Naive thymus-derived CD8-positive, alpha-beta T cell (primary cell): ENCODE measurements at regions not wholly inside any gene's neighbourhood (a gene's known extent, or its start where the extent isn't known, plus 50 kb on each side); places are given as distances from the start of the nearest gene placed in this dataset.
"Not testable (repeated sequence)": the region's sequence is repeated elsewhere in the genome, so short reads cannot be mapped to it uniquely, and the experiment has no call there.

ENCODE experiments used
- ATAC-seq, 2 donors: fragments of 150-1000 bp; cut with Tn5 transposase in 1 of 2; sonication (Bioruptor Pico), chemical (Tn5 transposase) in 1 of 2; 1 replicate in 1 of 2; 2 replicates in 1 of 2; pipeline ENCODE4 v1.10.0; 2021; ENCODE audit warnings: mild to moderate bottlenecking in 2 of 2, moderate library complexity in 2 of 2
- POLR2A ChIA-PET: fragments of 350-600 bp; sonication (Branson Sonifier 250); formaldehyde crosslinking; loops from one replicate; lab custom pipeline; 2021; ENCODE audit warnings: antibody characterized with exemption; lab: Charles Lee
- DNase-seq, 10 donors: peaks; one replicate each; pipeline versions ENCODE4 v3.0.0 to v3.0.0-alpha.2; 2020 to 2022
- H3K27ac Mint-ChIP-seq, 10 donors: one replicate each; pipeline ENCODE4 v1.8.0; 2020 to 2022; ENCODE audit warnings: mild to moderate bottlenecking in 10 of 10, mixed read lengths in 10 of 10, moderate library complexity in 4 of 10, inconsistent platforms in 1 of 10
- H3K27me3 Mint-ChIP-seq, 5 donors: one replicate each; pipeline ENCODE4 v1.8.0; 2021 to 2022; ENCODE audit warnings: mixed read lengths in 5 of 5
- H3K36me3 Mint-ChIP-seq, 3 donors: one replicate each; pipeline ENCODE4 v1.8.0; 2020 to 2022; ENCODE audit warnings: mixed read lengths in 3 of 3, mild to moderate bottlenecking in 2 of 3, inconsistent platforms in 1 of 3
- H3K4me1 Mint-ChIP-seq, 4 donors: one replicate each; pipeline ENCODE4 v1.8.0; 2021 to 2022; ENCODE audit warnings: mixed read lengths in 4 of 4
- H3K4me3 Mint-ChIP-seq, 10 donors: one replicate each; pipeline ENCODE4 v1.8.0; 2020 to 2022; ENCODE audit warnings: mild to moderate bottlenecking in 10 of 10, mixed read lengths in 10 of 10, moderate library complexity in 6 of 10, inconsistent platforms in 1 of 10
- H3K9me3 Mint-ChIP-seq, 9 donors: one replicate each; pipeline ENCODE4 v1.8.0; 2020 to 2022; ENCODE audit warnings: mixed read lengths in 9 of 9, mild to moderate bottlenecking in 3 of 9, inconsistent platforms in 1 of 9, moderate library complexity in 1 of 9

DNA sequence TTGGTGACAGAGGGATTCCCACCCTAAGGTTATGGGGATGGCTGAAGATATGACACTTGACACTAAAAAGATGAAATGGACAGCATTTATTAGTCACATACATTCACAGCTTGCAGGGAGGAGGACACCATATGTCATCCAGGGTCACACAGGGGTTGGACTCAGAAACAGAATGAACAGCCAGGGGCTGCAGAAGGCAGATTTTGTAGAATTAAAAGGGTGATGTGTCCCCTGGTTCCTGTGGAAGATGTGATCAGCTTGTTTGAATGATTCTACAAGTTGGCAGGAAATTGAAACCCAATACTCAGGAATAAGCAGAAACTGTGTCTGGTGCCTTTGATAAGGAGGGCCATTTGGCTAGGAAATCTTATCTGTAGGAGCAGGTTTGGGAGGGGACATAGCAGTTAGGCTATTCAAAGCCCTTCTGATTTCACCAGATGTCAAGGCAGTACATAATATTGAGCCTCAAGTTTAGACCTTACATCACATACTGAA lies 102.3 kb upstream of the GRIN3A start:
- POLR2A ChIA-PET: no interaction called here
- Mint-ChIP-seq H3K9me3 (peaks cover 0 to 8% (median 0%) of the 10 kb centered on the region in 9 donors), H3K4me3 (no peak overlapping the region), H3K4me1 (no peaks in the 10 kb centered on the region), H3K36me3 (no peaks in the 10 kb centered on the region), H3K27ac (no peak overlapping the region), H3K27me3 (peaks cover 0 to 14% (median 2%) of the 10 kb centered on the region in 5 donors)
- no peak for DNase-seq
- no peak for ATAC-seq

DNA sequence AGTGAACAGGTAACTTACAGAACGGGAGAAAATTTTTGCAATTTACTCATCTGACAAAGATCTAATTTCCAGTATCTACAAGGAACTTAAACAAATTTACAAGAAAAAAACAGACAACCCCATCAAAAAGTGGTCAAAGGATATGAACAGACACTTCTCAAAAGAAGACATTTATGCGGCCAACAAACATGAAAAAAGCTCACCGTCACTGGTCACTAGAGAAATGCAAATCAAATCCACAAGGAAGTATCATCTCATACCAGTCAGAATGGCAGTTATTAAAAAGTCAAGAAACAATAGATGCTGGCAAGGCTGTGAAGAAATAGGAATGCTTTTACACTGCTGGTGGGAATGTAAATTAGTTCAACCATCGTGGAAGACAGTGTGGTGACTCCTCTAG lies 100.5 kb upstream of the GRIN3A start:
- ATAC-seq, H3K4me1 Mint-ChIP-seq, H3K4me3 Mint-ChIP-seq, H3K9me3 Mint-ChIP-seq, DNase-seq, POLR2A ChIA-PET, H3K36me3 Mint-ChIP-seq, H3K27ac Mint-ChIP-seq: not testable (repeated sequence)
- peaks cover 0 to 14% (median 2%) of the 10 kb centered on the region in 5 donors for H3K27me3 Mint-ChIP-seq

DNA sequence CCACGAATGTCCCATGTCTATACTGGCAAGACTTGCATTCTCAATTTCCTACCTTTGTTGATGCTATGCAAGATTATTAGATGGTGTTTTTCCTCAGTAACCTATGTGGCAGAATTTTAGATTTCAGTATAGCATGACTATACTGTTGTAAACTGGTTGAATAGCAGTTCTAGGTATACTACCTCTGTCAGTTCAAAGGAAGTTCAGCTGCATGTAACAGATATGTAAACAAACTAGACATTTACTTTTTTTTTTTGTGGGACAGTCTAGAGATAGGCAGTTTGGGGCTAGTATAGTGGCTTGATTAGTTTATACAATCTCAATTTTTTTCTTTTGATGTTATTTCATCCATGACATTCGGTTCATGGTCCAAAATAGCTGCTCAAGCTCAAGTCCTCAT lies 97.6 kb upstream of the GRIN3A start:
- Mint-ChIP-seq H3K4me1 (no peaks in the 10 kb centered on the region), H3K4me3 (no peak overlapping the region), H3K9me3 (peaks cover 0 to 8% (median 0%) of the 10 kb centered on the region in 9 donors), H3K36me3 (no peaks in the 10 kb centered on the region), H3K27me3 (peaks cover 0 to 14% (median 2%) of the 10 kb centered on the region in 5 donors), H3K27ac (no peak overlapping the region)
- DNase-seq: no peak
- no peak for ATAC-seq
- POLR2A ChIA-PET: no interaction called here

DNA sequence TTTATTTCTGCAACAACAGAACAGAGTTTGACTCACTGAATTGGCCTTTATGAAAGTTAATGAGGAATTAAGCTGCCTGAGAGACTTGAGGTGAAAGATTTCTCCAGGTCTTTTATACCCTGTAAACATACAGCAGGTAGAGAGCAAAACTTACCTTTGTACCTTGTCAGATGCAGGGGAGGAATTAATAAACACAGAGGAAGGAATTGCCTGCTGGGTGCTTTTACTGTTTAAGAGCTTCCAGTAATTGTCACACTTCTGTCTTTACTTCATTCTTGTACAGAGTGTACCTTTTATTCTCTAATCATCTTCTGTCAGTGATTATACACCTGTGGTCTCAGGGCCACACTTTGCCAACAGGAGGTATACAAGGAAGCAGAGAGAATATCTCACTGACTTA lies 94.0 kb upstream of the GRIN3A start:
- H3K27ac Mint-ChIP-seq: no peak overlapping the region
- peaks cover 2 to 14% (median 4%) of the 10 kb centered on the region in 5 donors for H3K27me3 Mint-ChIP-seq
- peaks cover 0 to 7% (median 0%) of the 10 kb centered on the region in 9 donors for H3K9me3 Mint-ChIP-seq
- no peaks in the 10 kb centered on the region for H3K4me1 Mint-ChIP-seq
- DNase-seq (no peak), ATAC-seq (no peak)
- H3K36me3 Mint-ChIP-seq: no peaks in the 10 kb centered on the region
- POLR2A ChIA-PET: no interaction called here
- H3K4me3 Mint-ChIP-seq: no peak overlapping the region

DNA sequence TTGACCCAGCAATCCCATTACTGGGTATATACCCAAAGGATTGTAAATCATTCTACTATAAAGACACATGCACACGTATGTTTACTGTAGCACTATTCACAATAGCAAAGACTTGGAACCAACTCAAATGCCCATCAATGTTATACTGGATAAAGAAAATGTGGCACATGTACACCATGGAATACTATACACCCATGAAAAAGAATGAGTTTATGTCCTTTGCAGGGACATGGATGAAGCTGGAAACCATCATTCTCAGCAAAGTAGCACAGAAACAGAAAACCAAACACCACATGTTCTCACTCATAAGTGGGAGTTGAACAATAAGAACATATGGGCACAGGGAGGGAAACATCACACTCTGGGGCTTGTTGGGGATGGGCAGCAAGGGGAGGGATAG lies 83.0 kb upstream of the GRIN3A start:
- DNase-seq, H3K4me1 Mint-ChIP-seq, ATAC-seq, POLR2A ChIA-PET, H3K27ac Mint-ChIP-seq, H3K36me3 Mint-ChIP-seq, H3K4me3 Mint-ChIP-seq: not testable (repeated sequence)
- Mint-ChIP-seq H3K27me3 (peaks cover 0 to 12% (median 4%) of the 10 kb centered on the region in 5 donors), H3K9me3 (peaks cover 0 to 39% (median 12%) of the 10 kb centered on the region in 9 donors)

DNA sequence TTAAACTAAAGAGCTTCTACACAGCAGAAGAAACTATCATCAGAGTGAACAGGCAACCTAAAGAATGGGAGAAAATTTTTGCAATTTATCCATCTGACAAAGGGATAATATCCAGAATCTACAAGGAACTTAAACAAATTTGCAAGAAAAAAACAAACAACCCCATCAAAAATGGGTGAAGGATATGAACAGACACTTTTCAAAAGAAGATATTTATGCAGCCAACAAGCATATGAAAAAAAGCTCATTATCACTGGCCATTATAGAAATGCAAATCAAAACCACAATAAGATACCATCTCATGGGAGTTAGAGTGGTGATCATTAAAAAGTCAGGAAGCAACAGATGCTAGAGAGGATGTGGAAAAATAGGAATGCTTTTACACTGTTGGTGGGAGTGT lies 82.5 kb upstream of the GRIN3A start:
- H3K27ac Mint-ChIP-seq, DNase-seq, H3K4me1 Mint-ChIP-seq, POLR2A ChIA-PET, ATAC-seq, H3K4me3 Mint-ChIP-seq, H3K36me3 Mint-ChIP-seq: not testable (repeated sequence)
- H3K27me3 Mint-ChIP-seq: peaks cover 0 to 16% (median 4%) of the 10 kb centered on the region in 5 donors
- peaks cover 0 to 42% (median 12%) of the 10 kb centered on the region in 9 donors for H3K9me3 Mint-ChIP-seq

DNA sequence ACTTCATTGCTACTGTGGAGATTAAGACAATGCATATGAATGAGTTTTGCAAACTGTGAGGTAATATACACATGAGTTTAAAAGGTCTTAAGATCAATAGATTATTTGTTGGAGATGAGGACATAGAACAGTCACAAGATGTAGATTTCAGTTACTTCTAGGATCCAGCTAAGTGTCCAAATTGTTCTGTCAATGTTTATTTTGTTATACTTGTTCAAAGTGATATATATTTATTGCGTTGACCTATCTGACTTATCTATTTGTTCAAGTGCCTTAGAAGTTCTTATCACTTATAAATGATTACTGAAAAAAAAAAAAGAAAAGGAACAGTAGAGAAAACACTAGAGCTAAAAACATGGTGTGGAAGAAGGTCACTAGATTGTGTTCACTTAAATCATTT lies 75.6 kb upstream of the GRIN3A start:
- Mint-ChIP-seq H3K27ac (no peak overlapping the region), H3K4me3 (no peak overlapping the region), H3K9me3 (peaks cover 0 to 28% (median 0%) of the 10 kb centered on the region in 9 donors), H3K36me3 (no peaks in the 10 kb centered on the region), H3K27me3 (peaks cover 0 to 20% (median 13%) of the 10 kb centered on the region in 5 donors), H3K4me1 (no peaks in the 10 kb centered on the region)
- no peak for DNase-seq
- ATAC-seq: no peak
- POLR2A ChIA-PET: no interaction called here

DNA sequence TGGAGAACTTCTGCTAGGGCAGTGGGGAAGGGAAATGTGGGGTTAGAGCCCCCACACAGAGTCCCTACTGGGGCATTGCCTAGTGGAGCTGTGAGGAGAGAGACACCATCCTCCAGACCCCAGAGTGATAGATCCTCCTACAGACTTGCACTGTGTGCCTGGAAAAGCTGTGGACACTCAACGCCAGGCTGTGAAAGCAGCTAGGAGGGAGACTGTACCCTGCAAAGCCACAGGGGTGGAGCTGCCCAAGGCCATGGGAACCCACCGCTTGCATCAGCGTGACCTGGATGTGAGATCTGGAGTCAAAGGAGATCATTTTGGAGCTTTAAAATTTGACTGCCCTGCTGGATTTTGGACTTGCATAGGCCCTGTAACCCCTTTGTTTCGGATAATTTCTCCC lies 69.4 kb upstream of the GRIN3A start:
- POLR2A ChIA-PET, H3K27ac Mint-ChIP-seq, ATAC-seq: not testable (repeated sequence)

DNA sequence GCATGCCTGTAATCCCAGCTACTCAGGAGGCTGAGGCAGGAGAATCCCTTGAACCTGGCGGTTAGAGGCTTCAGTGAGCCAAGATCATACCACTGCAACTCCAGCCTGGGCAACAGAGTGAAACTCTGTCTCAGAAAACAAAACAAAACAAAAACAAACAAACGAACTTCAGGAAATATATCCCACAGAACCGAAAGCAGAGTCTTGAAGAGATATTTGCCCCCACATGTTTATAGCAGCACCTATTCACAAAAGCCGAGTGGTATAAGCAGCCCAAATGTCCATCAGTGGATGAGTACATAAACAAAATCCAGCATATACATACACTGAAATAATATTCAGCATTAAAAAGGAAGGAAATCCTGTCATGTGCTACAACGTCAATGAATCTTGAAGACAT lies 57.6 kb upstream of the GRIN3A start:
- Mint-ChIP-seq H3K27me3 (peaks cover 0 to 6% (median 3%) of the 10 kb centered on the region in 5 donors), H3K4me3 (no peak overlapping the region), H3K4me1 (no peaks in the 10 kb centered on the region), H3K36me3 (no peaks in the 10 kb centered on the region), H3K9me3 (no peaks in the 10 kb centered on the region), H3K27ac (no peak overlapping the region)
- POLR2A ChIA-PET: no interaction called here
- no peak for DNase-seq
- no peak for ATAC-seq

More for the DNA sequence above, 69.4 kb upstream of the GRIN3A start:
- not testable (repeated sequence) for H3K4me1 Mint-ChIP-seq, H3K9me3 Mint-ChIP-seq, H3K36me3 Mint-ChIP-seq, DNase-seq, H3K27me3 Mint-ChIP-seq, H3K4me3 Mint-ChIP-seq

DNA sequence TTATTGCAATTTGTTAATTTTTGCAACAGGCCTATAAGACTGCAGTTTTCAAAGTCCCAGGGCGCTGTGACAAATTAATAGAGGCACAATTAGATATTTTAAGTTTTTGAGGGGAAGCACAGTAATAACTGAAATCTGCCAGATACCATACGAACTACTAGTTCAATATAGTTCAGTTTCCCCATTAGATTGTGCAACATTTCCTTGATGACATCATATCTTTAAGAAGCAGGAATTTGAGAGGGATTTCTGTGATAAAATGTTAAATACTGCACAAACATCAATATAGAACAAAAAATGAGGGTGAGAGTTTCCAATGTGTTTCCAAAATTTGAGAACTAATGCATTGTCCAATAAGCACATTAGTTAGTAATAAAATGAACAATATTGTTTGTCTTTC lies 56.7 kb upstream of the GRIN3A start:
- no peaks in the 10 kb centered on the region for H3K36me3 Mint-ChIP-seq
- POLR2A ChIA-PET: no interaction called here
- H3K4me3 Mint-ChIP-seq: no peak overlapping the region
- no peaks in the 10 kb centered on the region for H3K4me1 Mint-ChIP-seq
- peaks cover 0 to 6% (median 3%) of the 10 kb centered on the region in 5 donors for H3K27me3 Mint-ChIP-seq
- no peak overlapping the region for H3K27ac Mint-ChIP-seq
- H3K9me3 Mint-ChIP-seq: no peaks in the 10 kb centered on the region
- DNase-seq (no peak), ATAC-seq (no peak)

DNA sequence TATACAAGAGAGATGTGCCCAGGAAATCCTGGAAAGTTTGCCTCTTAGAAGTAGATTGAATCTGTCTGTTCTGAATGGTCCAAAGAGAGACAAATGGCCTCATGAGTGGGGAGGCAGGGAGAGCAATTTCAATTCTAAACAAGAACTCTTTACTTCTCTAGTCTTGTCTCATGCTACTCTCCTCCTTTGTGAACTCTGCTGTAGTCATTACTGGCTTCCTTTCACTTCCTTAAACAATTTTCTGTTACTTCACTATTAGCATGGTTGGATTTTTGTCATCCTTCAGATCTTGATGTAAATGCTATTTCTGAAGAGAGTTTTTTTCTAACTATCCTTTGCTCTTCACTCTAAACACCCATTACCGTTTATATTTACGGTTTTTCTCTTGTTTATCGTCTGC lies 54.0 kb upstream of the GRIN3A start:
- ATAC-seq (no peak), DNase-seq (no peak)
- Mint-ChIP-seq H3K27me3 (peaks cover 0 to 6% (median 3%) of the 10 kb centered on the region in 5 donors), H3K4me3 (no peak overlapping the region), H3K36me3 (no peaks in the 10 kb centered on the region), H3K9me3 (no peaks in the 10 kb centered on the region), H3K4me1 (no peaks in the 10 kb centered on the region), H3K27ac (no peak overlapping the region)
- POLR2A ChIA-PET: no interaction called here

DNA sequence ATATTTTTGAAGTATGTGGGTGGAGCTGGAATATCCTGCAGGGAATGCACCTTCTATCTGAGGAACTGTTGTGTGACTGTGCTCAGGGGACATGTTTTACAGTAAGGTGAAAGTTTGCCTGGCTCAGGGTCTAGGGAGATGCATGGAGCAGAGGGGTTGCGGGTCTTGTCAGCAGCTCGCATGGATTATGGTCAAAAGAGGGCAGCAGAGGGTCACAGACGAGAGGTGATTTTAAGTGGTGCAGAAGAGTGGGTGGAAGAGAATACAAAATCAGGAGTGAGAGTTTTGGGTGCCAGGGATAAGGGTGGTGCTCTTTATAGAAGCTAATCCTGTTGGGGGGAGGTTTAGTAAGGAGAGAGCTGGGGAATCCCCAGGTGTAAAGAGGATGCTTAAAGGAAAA lies 53.5 kb upstream of the GRIN3A start:
- no peak for ATAC-seq
- H3K9me3 Mint-ChIP-seq: no peaks in the 10 kb centered on the region

DNA sequence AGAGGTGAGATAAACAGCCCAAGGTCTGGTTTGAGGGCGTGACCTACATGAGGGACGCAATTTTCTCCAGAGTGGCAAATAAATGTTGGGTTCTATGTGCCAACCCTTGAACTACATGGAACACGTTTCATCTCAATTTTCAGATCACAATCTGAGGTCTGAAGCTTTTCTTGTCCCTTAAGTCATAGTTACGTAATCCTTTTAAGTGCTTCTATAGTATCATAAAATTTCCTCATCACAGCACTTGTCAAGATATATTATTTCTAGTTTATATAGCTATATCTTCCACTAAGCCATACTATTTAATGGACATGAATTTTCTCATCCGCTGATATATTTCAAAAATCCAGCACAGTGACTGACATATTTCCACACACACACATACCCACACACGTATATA lies 53.1 kb upstream of the GRIN3A start:
- POLR2A ChIA-PET: no interaction called here
- Mint-ChIP-seq H3K27me3 (peaks cover 0 to 6% (median 3%) of the 10 kb centered on the region in 5 donors), H3K4me3 (no peak overlapping the region), H3K27ac (no peak overlapping the region), H3K9me3 (no peaks in the 10 kb centered on the region), H3K36me3 (no peaks in the 10 kb centered on the region), H3K4me1 (no peaks in the 10 kb centered on the region)
- DNase-seq (no peak), ATAC-seq (no peak)

More for the DNA sequence above, 53.5 kb upstream of the GRIN3A start:
- H3K36me3 Mint-ChIP-seq: no peaks in the 10 kb centered on the region
- no peak overlapping the region for H3K4me3 Mint-ChIP-seq
- no peak overlapping the region for H3K27ac Mint-ChIP-seq
- H3K27me3 Mint-ChIP-seq: peaks cover 0 to 6% (median 3%) of the 10 kb centered on the region in 5 donors
- no peaks in the 10 kb centered on the region for H3K4me1 Mint-ChIP-seq
- DNase-seq: peak in 1 of 10 donors; percentile 9
- POLR2A ChIA-PET: no interaction called here
